Tibial nerve (tissue), 4 donors: ENCODE measurements at regions not wholly inside any gene's neighbourhood (a gene's known extent, or its start where the extent isn't known, plus 50 kb on each side); places are given as distances from the start of the nearest gene placed in this dataset.

Source experiments
- EP300 ChIP-seq, 2 donors: sonication (generic); formaldehyde crosslinking; IDR thresholded peaks; one replicate each; pipeline ENCODE4 v1.6.1; 2017; ENCODE audit warnings: antibody characterized with exemption in 2 of 2, mild to moderate bottlenecking in 1 of 2
- POLR2A ChIP-seq, 2 donors: fragments of 450-650 bp; IDR thresholded peaks; one replicate each; pipeline ENCODE4 v1.6.1; 2017; ENCODE audit warnings: antibody characterized with exemption in 2 of 2, mild to moderate bottlenecking in 2 of 2, moderate library complexity in 2 of 2
- TF ChIP-seq, protein P1 (sequence below), 5 experiments: fragments of 200-600 bp in 3 of 5; fragments of 450-650 bp in 2 of 5; sonication (generic) in 3 of 5; IDR thresholded peaks; one replicate each; pipeline ENCODE4 v1.5.1; 2016 to 2019; ENCODE audit warnings: antibody characterized with exemption in 5 of 5, mild to moderate bottlenecking in 3 of 5, moderate library complexity in 2 of 5

DNA sequence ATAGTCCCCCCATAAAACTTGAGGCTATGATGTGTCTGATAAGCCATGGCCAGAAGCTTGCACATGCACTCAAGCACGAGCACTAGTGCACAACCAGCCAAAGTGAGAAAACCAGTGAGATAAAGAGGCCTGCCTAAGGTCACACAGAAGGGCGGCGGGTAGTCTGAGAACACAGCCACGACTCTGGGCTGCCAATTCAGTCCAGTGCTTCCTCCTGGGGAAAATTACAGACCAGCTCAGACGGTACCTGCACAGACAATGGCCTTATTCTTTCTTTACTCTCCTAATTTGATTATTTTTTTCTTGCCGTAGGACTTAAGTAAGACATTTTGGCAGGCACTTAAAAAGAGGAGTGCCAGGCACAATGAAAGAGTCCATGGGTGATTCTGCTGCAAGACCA lies 533.2 kb upstream of the FAT1 start:
- TF ChIP-seq, protein P1, sequence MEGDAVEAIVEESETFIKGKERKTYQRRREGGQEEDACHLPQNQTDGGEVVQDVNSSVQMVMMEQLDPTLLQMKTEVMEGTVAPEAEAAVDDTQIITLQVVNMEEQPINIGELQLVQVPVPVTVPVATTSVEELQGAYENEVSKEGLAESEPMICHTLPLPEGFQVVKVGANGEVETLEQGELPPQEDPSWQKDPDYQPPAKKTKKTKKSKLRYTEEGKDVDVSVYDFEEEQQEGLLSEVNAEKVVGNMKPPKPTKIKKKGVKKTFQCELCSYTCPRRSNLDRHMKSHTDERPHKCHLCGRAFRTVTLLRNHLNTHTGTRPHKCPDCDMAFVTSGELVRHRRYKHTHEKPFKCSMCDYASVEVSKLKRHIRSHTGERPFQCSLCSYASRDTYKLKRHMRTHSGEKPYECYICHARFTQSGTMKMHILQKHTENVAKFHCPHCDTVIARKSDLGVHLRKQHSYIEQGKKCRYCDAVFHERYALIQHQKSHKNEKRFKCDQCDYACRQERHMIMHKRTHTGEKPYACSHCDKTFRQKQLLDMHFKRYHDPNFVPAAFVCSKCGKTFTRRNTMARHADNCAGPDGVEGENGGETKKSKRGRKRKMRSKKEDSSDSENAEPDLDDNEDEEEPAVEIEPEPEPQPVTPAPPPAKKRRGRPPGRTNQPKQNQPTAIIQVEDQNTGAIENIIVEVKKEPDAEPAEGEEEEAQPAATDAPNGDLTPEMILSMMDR (IDR thresholded peaks at IDR 0.05) = no peak
- TF ChIP-seq POLR2A (IDR thresholded peaks at IDR 0.05) (no peak), EP300 (IDR thresholded peaks at IDR 0.05) (no peak)
